ENCODE measurements at regions not wholly inside any gene's neighbourhood (a gene's known extent, or its start where the extent isn't known, plus 50 kb on each side); places are given as distances from the start of the nearest gene placed in this dataset.

DNA sequence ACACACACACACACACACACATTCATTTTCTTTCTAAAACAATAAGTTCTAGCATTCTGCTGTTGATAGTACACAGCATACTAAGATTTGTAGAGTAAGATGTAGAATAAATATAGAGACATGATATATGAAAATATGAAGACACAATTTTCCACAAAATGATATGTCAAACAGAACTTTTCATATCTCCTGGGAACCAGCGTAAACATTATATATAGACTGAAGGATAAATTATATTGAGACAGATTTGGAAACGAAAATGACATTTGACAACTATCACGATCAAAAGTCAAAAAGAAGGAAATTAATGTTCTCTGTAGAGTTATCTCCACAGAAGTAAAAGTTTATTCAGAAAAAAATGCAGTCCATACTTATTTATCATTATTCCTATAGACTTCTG, 1605.7 kb upstream of the SLC10A2 start:
- CTCF ChIA-PET = no interaction called here
- TF ChIP-seq, protein P1, sequence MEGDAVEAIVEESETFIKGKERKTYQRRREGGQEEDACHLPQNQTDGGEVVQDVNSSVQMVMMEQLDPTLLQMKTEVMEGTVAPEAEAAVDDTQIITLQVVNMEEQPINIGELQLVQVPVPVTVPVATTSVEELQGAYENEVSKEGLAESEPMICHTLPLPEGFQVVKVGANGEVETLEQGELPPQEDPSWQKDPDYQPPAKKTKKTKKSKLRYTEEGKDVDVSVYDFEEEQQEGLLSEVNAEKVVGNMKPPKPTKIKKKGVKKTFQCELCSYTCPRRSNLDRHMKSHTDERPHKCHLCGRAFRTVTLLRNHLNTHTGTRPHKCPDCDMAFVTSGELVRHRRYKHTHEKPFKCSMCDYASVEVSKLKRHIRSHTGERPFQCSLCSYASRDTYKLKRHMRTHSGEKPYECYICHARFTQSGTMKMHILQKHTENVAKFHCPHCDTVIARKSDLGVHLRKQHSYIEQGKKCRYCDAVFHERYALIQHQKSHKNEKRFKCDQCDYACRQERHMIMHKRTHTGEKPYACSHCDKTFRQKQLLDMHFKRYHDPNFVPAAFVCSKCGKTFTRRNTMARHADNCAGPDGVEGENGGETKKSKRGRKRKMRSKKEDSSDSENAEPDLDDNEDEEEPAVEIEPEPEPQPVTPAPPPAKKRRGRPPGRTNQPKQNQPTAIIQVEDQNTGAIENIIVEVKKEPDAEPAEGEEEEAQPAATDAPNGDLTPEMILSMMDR (IDR thresholded peaks at IDR 0.05; ENCODE audit: control extremely low read depth, extremely low read depth, low read depth, missing control alignments) = no peak
- DNase-seq (ENCODE audit: extremely low spot score) = no peak
- POLR2A ChIA-PET = no interaction called here

DNA sequence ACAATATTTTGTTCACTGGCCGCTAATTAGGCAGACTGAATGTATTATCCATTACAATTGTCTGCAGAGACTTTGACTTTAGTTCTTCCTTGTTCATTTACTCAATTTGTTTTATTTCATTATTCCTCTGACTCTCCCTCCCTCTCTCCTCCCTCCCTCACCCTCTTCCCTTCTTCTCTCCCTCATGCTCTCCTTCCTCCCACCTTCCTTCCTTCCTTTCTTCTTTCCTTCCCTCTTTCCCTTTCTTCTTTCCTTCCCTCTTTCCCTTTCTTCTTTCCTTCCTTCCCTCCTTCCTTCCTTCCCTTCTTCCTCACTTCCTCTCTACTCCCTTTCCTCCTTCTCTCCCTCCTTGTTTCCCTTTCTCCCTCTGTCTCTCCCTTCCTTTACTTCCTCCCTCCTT, 1591.0 kb upstream of the SLC10A2 start:
- POLR2A ChIA-PET = no interaction called here
- no peak for DNase-seq (ENCODE audit: extremely low spot score)
- CTCF ChIA-PET = no interaction called here
- TF ChIP-seq, protein P1 (IDR thresholded peaks at IDR 0.05; ENCODE audit: control extremely low read depth, extremely low read depth, low read depth, missing control alignments) = no peak

DNA sequence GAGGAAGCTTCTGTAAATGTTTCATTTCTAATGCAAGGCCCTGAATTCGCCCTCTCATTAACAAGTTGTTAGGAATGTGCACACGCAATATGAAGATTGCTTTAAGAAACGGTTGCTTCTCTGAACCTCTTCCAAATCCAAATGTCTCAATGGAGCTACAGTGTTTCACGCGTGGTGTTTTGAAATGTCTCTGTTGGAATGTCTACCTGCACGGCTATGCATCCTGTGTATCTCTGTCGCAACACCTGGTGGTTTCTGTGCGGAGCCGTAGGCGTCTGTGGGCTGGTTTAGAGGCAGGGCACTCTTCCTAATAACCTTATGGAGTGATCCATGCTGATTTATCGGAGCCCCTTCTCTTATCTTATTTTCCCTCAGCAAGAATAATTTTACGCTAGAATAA, 1584.2 kb upstream of the SLC10A2 start:
- DNase-seq (ENCODE audit: extremely low spot score) = no peak
- CTCF ChIA-PET = no interaction called here
- TF ChIP-seq, protein P1 (IDR thresholded peaks at IDR 0.05; ENCODE audit: control extremely low read depth, extremely low read depth, low read depth, missing control alignments) = no peak
- POLR2A ChIA-PET = no interaction called here

DNA sequence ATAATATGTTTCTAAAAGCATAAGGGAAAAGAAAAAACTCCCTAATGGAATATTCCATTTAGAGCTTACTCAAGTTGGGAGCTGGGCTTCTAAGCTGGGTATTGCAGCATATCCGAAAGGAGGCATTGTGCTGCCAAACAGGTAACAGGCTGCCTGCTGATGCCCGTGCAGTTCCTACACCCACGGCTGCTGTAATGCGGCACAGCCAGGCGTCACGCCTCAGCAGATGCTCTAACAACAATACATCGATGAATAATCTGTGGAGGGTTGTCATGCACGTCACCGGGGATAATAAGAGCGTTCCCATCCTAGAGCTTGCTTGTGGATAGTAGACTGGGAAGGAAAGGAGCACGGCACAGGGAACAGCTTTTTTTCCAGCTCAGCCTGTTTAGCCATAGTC, 1582.1 kb upstream of the SLC10A2 start:
- no peak for DNase-seq (ENCODE audit: extremely low spot score)
- ChIA-PET CTCF (interaction anchor here (1.5 kb wide), 1 partner anchor 12 kb away, joined by 3 read pairs; no protein-coding TSS in a partner anchor), POLR2A (no interaction called here)

DNA sequence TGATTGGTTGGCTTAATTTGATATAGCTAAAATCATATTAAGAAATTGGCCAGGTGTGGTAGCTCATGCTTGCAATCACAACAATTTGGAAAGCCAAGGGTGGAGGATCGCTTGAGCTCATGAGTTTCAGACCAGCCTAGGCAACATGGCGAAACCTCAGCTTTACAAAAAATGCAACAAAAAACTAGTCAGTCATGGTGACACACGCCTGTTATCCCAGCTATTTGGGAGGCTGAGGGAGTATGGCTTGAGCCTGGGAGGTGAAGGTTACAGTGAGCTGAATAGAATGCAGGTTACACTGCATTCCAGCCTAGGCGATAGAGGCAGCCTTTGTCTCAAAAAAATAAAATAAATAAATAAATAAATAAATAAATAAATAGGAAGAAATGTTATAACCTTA, 1579.6 kb upstream of the SLC10A2 start:
- POLR2A ChIA-PET = no interaction called here
- CTCF ChIA-PET = interaction anchor here (0.7 kb wide), 1 partner anchor 14 kb away, joined by 3 read pairs; no protein-coding TSS in a partner anchor
- no peak for DNase-seq (ENCODE audit: extremely low spot score)
- TF ChIP-seq, protein P1 (IDR thresholded peaks at IDR 0.05; ENCODE audit: control extremely low read depth, extremely low read depth, low read depth, missing control alignments) = no peak

More for the DNA sequence above, 1582.1 kb upstream of the SLC10A2 start:
- TF ChIP-seq, protein P1 (IDR thresholded peaks at IDR 0.05; ENCODE audit: control extremely low read depth, extremely low read depth, low read depth, missing control alignments) = no peak

DNA sequence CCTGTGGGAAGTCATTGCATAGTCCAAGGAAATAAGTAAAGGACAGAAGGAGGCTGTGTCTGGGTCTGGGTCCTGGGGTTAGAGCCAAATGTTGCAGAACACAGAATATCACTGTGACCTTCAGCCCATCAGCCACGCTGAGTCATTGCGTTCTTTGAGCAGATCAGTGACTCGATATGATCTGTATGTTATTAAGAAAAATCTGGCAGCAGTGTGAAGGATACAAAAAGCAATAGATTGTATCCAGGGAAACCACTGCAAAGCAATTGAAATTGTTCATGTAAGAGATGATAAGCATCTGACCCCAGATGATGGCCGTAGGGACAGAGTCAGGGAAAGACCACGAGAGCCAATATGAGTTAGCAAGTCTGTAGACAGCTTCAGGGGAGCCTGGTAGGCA, 1575.1 kb upstream of the SLC10A2 start:
- DNase-seq (ENCODE audit: extremely low spot score) = no peak
- POLR2A ChIA-PET = no interaction called here
- CTCF ChIA-PET = no interaction called here
- TF ChIP-seq, protein P1 (IDR thresholded peaks at IDR 0.05; ENCODE audit: control extremely low read depth, extremely low read depth, low read depth, missing control alignments) = no peak

DNA sequence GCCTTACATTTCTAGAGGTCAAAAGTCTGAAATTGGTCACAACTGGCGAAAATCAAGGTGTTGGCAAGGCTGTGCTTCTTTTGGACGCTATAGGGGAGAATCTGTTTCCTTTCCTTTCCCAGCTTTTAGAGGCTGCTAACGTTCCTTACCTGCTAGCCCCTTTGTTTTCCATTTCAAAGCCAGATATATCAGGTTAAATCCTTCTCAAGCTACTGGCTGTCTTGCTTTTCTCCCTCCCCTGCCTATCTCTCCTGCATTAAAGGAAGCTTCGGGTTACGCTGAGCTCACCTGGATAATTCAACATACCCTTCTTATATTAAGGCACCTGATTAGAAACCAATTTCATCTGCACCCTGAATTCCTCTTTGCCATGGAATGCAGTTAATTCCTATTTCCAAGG, 1569.7 kb upstream of the SLC10A2 start:
- ChIA-PET POLR2A (no interaction called here), CTCF (no interaction called here)
- TF ChIP-seq, protein P1 (IDR thresholded peaks at IDR 0.05; ENCODE audit: control extremely low read depth, extremely low read depth, low read depth, missing control alignments) = no peak
- DNase-seq (ENCODE audit: extremely low spot score) = no peak
